Spleen (tissue), 11 donors: ENCODE measurements at regions not wholly inside any gene's neighbourhood (a gene's known extent, or its start where the extent isn't known, plus 50 kb on each side); places are given as distances from the start of the nearest gene placed in this dataset.

ENCODE experiments used
- DNase-seq: peaks from one replicate; pipeline ENCODE4 v3.0.0-alpha.2; 2020
- H3K27ac ChIP-seq, 8 donors: fragments of 200-600 bp; sonication (generic) in 7 of 8; 1 replicate in 4 of 8; 2 replicates in 4 of 8; pipeline versions ENCODE4 v1.5.0 to v1.8.0; 2016 to 2021; ENCODE audit warnings: inconsistent platforms in 4 of 8, mild to moderate bottlenecking in 4 of 8, moderate library complexity in 1 of 8
- H3K27me3 ChIP-seq, 7 donors: fragments of 200-600 bp; sonication (generic) in 6 of 7; replicated peaks in 1 of 7; 1 replicate in 4 of 7; 2 replicates in 3 of 7; pipeline versions ENCODE4 v1.5.0 to v1.8.0; 2016 to 2021; ENCODE audit warnings: inconsistent platforms in 3 of 7, mild to moderate bottlenecking in 1 of 7
- H3K36me3 ChIP-seq, 6 donors: fragments of 200-600 bp; sonication (generic) in 5 of 6; 1 replicate in 4 of 6; 2 replicates in 2 of 6; pipeline versions ENCODE4 v1.5.0 to v1.8.0; 2016 to 2021; ENCODE audit warnings: inconsistent platforms in 2 of 6
- H3K4me1 ChIP-seq, 6 donors: fragments of 200-600 bp; sonication (generic) in 5 of 6; 1 replicate in 3 of 6; 2 replicates in 3 of 6; pipeline versions ENCODE4 v1.5.0 to v1.8.0; 2016 to 2021; ENCODE audit warnings: inconsistent platforms in 3 of 6
- H3K4me3 ChIP-seq, 8 donors: fragments of 200-600 bp; sonication (generic) in 7 of 8; 1 replicate in 4 of 8; 2 replicates in 4 of 8; pipeline versions ENCODE4 v1.5.0 to v1.8.0; 2016 to 2021; ENCODE audit warnings: inconsistent platforms in 4 of 8, mild to moderate bottlenecking in 4 of 8, moderate library complexity in 2 of 8
- H3K9me3 ChIP-seq, 8 donors: fragments of 200-600 bp; sonication (generic) in 7 of 8; 1 replicate in 4 of 8; 2 replicates in 4 of 8; pipeline versions ENCODE4 v1.5.0 to v1.8.0; 2016 to 2021; ENCODE audit warnings: inconsistent platforms in 4 of 8
- CTCF ChIP-seq, 11 experiments: fragments of 200-600 bp in 7 of 11; fragments of 450-650 bp in 4 of 11; sonication (generic) in 4 of 11; IDR thresholded peaks in 8 of 11; conservative IDR thresholded peaks in 3 of 11; 1 replicate in 7 of 11; 2 replicates in 4 of 11; pipeline versions ENCODE4 v1.4.0 to v1.8.0; 2016 to 2021; ENCODE audit warnings: antibody characterized with exemption in 11 of 11, inconsistent platforms in 4 of 11, mild to moderate bottlenecking in 1 of 11
- POLR2A ChIP-seq, 3 donors: fragments of 450-650 bp; IDR thresholded peaks; one replicate each; pipeline ENCODE4 v1.5.1; 2017; ENCODE audit warnings: antibody characterized with exemption in 3 of 3, mild to moderate bottlenecking in 1 of 3
- POLR2AphosphoS5 ChIP-seq, 3 donors: sonication (generic); formaldehyde crosslinking; IDR thresholded peaks; one replicate each; pipeline ENCODE4 v1.5.1; 2017; ENCODE audit warnings: antibody characterized with exemption in 3 of 3
- WGBS, 5 donors: extraction: QIAGEN DNeasy Blood & Tissue Kit in 3 of 5; methylation state at CpG; one replicate each; pipeline versions ENCODE4 v1.1.5 to v1.1.7; 2013 to 2018; 5-methylcytosine and 5-hydroxymethylcytosine counted together
- intact Hi-C: fragments of 100-400 bp; cut with DNase I; formaldehyde crosslinking; loops from one replicate; pipeline ENCODE4 v1.15.0; 2023; ENCODE audit warnings: low total_unique reads
- donor health status: healthy with polysubstance abuse.
- donor health status: DM: no; HTN: no; CAD: no; lungs with moderate emphysema.
- donor health status: DM: no; HTN: no; CAD: no.
- donor health status: Bipolar disorder and iron deficiency.
- donor health status: healthy.
- donor health status: DM: no; HTN: no; CAD: no.
- donor health status: DM: yes; HTN: yes; CAD: no.

- Histone ChIP-seq H3K36me3 (no peaks in the 10 kb centered on the region), H3K27ac (no peak overlapping the region), H3K9me3 (no peaks in the 10 kb centered on the region), H3K27me3 (peaks cover 0 to 3% (median 0%) of the 10 kb centered on the region in 7 donors), H3K4me3 (no peak overlapping the region), H3K4me1 (peaks cover 0 to 6% (median 0%) of the 10 kb centered on the region in 6 donors)
- no peak for DNase-seq
- intact Hi-C loops: no loop called here
- no peak for TF ChIP-seq POLR2AphosphoS5 (IDR thresholded peaks at IDR 0.05)
- TF ChIP-seq POLR2A (IDR thresholded peaks at IDR 0.05): no peak
- no peak for TF ChIP-seq CTCF (IDR thresholded peaks at IDR 0.05 in 8 of 11, conservative IDR thresholded peaks at IDR 0.05 in 3 of 11)
- 68 to 83% (median 76%) methylated on average over 6 of the region's 6 CpGs for WGBS, 5 donors
Measured at GRCh38 chr14:94934276-94934810, 164.4 kb upstream of the GSC start.

GRCh38 chr14:94933486-94933885, 163.6 kb upstream of the GSC start:
- H3K36me3 ChIP-seq: no peaks in the 10 kb centered on the region
- 78 to 85% (median 83%) methylated on average over 5 of the region's 5 CpGs for WGBS, 5 donors
- H3K4me3 ChIP-seq: no peak overlapping the region
- peaks cover 0 to 3% (median 0%) of the 10 kb centered on the region in 7 donors for H3K27me3 ChIP-seq
- intact Hi-C loops: no loop called here
- DNase-seq: no peak
- no peaks in the 10 kb centered on the region for H3K9me3 ChIP-seq
- H3K4me1 ChIP-seq: peaks cover 0 to 6% (median 0%) of the 10 kb centered on the region in 6 donors
- no peak for TF ChIP-seq POLR2A (IDR thresholded peaks at IDR 0.05)
- no peak for TF ChIP-seq POLR2AphosphoS5 (IDR thresholded peaks at IDR 0.05)
- no peak for TF ChIP-seq CTCF (IDR thresholded peaks at IDR 0.05 in 8 of 11, conservative IDR thresholded peaks at IDR 0.05 in 3 of 11)
- no peak overlapping the region for H3K27ac ChIP-seq

DNA sequence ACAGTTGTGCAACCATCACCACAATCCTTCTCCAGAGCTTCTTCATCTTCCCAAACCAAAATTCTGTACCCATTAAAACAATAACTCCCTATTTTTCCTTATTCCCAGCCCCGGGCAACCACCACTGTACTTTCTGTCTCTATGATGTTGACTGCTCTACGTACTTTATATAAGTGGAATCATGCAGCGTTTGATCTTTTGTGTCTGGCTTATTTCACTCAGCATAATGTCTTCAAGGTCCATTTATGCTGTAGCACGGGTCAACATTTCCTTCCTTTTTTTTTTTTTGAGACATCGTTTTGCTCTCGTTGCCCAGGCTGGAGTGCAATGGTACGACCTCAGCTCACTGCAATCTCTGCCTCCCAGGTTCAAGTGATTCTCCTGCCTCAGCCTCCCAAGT, 162.7 kb upstream of the GSC start:
- no peak for DNase-seq
- peaks cover 0 to 6% (median 0%) of the 10 kb centered on the region in 6 donors for H3K4me1 ChIP-seq
- peaks cover 0 to 3% (median 0%) of the 10 kb centered on the region in 7 donors for H3K27me3 ChIP-seq
- no peaks in the 10 kb centered on the region for H3K36me3 ChIP-seq
- no peaks in the 10 kb centered on the region for H3K9me3 ChIP-seq
- WGBS, 5 donors: 36 to 47% (median 39%) methylated on average over 7 of the region's 7 CpGs
- intact Hi-C loops: no loop called here
- no peak for TF ChIP-seq POLR2A (IDR thresholded peaks at IDR 0.05)
- no peak for TF ChIP-seq POLR2AphosphoS5 (IDR thresholded peaks at IDR 0.05)
- no peak for TF ChIP-seq CTCF (IDR thresholded peaks at IDR 0.05 in 8 of 11, conservative IDR thresholded peaks at IDR 0.05 in 3 of 11)
- no peak overlapping the region for H3K27ac ChIP-seq
- H3K4me3 ChIP-seq: no peak overlapping the region

DNA sequence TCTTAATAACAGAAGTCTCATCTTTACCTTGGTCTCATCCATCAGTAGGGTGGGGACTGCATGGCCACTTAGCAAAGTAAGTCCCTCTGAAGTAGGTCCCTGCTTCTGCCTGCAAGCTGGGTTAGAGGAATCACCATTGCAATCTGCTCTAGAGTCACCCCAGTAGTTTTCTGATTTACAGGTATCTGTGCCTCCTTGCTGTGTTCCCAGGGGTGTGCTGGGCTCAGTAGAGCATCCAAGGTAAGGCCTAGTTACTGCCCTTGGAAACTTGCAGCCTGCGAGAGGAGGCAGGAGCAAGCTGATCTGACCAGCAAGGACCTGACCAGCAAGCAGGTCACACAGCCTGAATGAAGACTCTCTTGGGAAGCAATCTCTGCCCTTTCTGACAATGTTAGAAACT, 160.8 kb upstream of the GSC start:
- no peaks in the 10 kb centered on the region for H3K4me1 ChIP-seq

More for the DNA sequence above, 160.8 kb upstream of the GSC start:
- H3K9me3 ChIP-seq: no peaks in the 10 kb centered on the region
- 67 to 97% (median 90%) methylated on average over 1 of the region's 1 CpG; no CpG with 5 or more reads in 1 of the 5 donors for WGBS, 5 donors
- TF ChIP-seq CTCF (IDR thresholded peaks at IDR 0.05 in 8 of 11, conservative IDR thresholded peaks at IDR 0.05 in 3 of 11) (no peak), POLR2A (IDR thresholded peaks at IDR 0.05) (no peak), POLR2AphosphoS5 (IDR thresholded peaks at IDR 0.05) (no peak)
- H3K27me3 ChIP-seq: peaks cover 0 to 3% (median 0%) of the 10 kb centered on the region in 7 donors
- DNase-seq: no peak
- no peak overlapping the region for H3K4me3 ChIP-seq
- no peaks in the 10 kb centered on the region for H3K36me3 ChIP-seq
- H3K27ac ChIP-seq: no peak overlapping the region
- intact Hi-C loops: no loop called here
